ENCODE measurements at regions not wholly inside any gene's neighbourhood (a gene's known extent, or its start where the extent isn't known, plus 50 kb on each side); places are given as distances from the start of the nearest gene placed in this dataset.

DNA sequence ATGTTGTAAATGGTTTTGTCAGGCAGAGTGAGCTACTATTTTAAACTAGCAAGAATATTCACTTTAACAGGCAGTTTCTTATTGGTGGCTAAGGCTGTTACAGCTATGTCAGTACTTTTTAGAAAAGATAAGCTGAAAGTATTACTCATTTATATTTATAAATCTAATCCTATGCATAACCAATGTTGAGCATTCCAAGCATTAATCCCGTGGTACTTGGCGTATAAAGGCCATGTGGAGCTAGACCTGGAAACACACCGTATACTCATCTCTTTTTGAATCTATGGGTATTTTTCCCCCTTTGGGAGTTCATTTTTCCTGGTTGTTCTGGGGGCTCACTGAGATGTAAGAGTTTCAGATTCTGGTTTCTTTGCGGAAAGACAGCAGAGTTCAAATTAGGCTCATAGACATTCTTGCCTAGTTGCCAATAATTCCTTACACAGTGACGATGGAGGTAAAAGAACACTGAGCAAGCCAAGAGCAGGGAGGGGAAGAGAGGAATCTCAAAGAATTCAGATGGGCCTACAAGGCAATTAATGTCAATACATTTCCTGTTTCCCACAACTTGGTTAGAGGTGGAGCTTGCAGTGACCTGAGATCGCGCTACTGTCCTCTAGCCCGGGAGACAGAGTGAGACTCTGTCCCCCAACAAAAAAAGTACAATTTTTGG, 211.5 kb downstream of the SOX4 start:
- peaks cover 0 to 21% (median 3%) of the 10 kb centered on the region in 4 donors for H3K4me1 ChIP-seq
- H3K36me3 ChIP-seq = no peaks in the 10 kb centered on the region
- DNase-seq = no peak
- H3K4me3 ChIP-seq = no peak overlapping the region
- no peaks in the 10 kb centered on the region for H3K9me3 ChIP-seq
- TF ChIP-seq, protein P1, sequence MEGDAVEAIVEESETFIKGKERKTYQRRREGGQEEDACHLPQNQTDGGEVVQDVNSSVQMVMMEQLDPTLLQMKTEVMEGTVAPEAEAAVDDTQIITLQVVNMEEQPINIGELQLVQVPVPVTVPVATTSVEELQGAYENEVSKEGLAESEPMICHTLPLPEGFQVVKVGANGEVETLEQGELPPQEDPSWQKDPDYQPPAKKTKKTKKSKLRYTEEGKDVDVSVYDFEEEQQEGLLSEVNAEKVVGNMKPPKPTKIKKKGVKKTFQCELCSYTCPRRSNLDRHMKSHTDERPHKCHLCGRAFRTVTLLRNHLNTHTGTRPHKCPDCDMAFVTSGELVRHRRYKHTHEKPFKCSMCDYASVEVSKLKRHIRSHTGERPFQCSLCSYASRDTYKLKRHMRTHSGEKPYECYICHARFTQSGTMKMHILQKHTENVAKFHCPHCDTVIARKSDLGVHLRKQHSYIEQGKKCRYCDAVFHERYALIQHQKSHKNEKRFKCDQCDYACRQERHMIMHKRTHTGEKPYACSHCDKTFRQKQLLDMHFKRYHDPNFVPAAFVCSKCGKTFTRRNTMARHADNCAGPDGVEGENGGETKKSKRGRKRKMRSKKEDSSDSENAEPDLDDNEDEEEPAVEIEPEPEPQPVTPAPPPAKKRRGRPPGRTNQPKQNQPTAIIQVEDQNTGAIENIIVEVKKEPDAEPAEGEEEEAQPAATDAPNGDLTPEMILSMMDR (IDR thresholded peaks at IDR 0.05) = no peak
- no peak overlapping the region for H3K27ac ChIP-seq
- H3K27me3 ChIP-seq = no peaks in the 10 kb centered on the region
- intact Hi-C loops (cut with DNase I; ENCODE audit: low total_unique reads) = no loop called here

- Histone ChIP-seq H3K36me3 (no peaks in the 10 kb centered on the region), H3K4me3 (no peak overlapping the region), H3K27me3 (no peaks in the 10 kb centered on the region), H3K4me1 (peaks cover 0 to 21% (median 3%) of the 10 kb centered on the region in 4 donors), H3K27ac (peak overlapping the region in 1 of 2 donors; percentile 1), H3K9me3 (no peaks in the 10 kb centered on the region)
- TF ChIP-seq, protein P1 (IDR thresholded peaks at IDR 0.05) = no peak
- intact Hi-C loops (cut with DNase I; ENCODE audit: low total_unique reads) = no loop called here
- DNase-seq = no peak
Observed at GRCh38 chr6:21807299-21808044, 213.9 kb downstream of the SOX4 start.

DNA sequence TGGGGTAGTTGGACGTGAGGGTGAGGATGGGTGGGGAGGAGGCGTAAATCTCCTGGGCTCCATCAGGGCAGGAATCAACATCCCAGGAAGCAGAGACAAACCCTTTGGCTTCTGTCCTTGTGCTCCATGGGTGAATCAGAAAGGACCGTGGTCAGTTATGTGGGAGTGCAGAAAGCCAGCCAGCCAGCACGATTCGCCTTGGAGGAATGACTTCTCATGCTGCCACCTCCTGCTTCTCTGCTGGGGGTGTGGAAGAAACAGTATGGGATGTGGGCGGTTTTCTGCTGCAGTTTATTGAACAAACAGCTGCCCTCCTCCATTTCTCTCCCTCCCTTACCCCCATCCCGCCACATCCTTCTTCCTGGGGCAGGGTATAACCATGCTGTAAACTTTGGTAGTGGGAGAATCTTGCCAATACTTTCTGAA, 214.5 kb downstream of the SOX4 start:
- H3K27ac ChIP-seq = peak overlapping the region in 1 of 2 donors; percentile 1
- TF ChIP-seq, protein P1 (IDR thresholded peaks at IDR 0.05) = no peak

DNA sequence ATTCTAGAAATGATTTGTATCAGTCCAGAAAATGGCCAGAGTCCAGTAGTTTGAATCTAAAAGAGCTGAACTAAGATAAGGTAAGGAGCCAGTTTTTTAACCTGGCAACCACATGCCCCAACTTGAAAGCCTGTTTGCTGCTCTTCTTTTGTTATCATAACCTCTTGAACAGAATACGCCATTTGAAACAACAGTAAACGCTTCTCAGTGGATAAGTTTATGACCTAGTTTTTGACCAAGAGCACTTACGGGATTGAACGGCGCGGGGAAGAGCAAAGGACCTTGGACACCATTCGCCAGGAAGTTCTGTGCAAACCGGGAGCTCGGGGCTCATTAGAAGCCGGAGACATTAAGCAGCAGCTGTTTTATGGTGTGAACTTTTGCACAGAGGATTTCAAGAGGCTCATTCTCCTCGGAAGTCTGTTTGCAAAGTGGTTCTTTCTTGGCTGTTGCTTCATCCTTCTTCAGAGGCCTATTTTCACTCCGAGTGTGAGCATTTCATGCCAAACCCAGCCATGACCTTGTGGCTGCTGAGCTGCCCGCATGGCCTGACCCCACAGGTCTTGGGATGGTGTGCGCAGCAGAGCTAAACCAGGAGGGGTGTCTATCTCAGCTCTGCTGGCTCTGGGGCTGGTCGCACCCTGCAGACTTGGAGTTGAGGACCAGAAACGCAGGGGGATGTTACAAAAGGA, 215.1 kb downstream of the SOX4 start:
- Histone ChIP-seq H3K4me1 (peaks cover 0 to 21% (median 3%) of the 10 kb centered on the region in 4 donors), H3K36me3 (no peaks in the 10 kb centered on the region), H3K27ac (peak overlapping the region in 1 of 2 donors; percentile 1), H3K4me3 (no peak overlapping the region), H3K9me3 (no peaks in the 10 kb centered on the region), H3K27me3 (no peaks in the 10 kb centered on the region)
- intact Hi-C loops (cut with DNase I; ENCODE audit: low total_unique reads) = no loop called here
- TF ChIP-seq, protein P1 (IDR thresholded peaks at IDR 0.05) = no peak
- DNase-seq = no peak

More for the DNA sequence above, 214.5 kb downstream of the SOX4 start:
- intact Hi-C loops (cut with DNase I; ENCODE audit: low total_unique reads) = no loop called here
- no peaks in the 10 kb centered on the region for H3K36me3 ChIP-seq
- peaks cover 0 to 21% (median 3%) of the 10 kb centered on the region in 4 donors for H3K4me1 ChIP-seq
- H3K9me3 ChIP-seq = no peaks in the 10 kb centered on the region
- no peaks in the 10 kb centered on the region for H3K27me3 ChIP-seq
- no peak overlapping the region for H3K4me3 ChIP-seq
- DNase-seq = no peak

GRCh38 chr6:21811484-21811883, 217.9 kb downstream of the SOX4 start:
- peaks cover 0 to 21% (median 3%) of the 10 kb centered on the region in 4 donors for H3K4me1 ChIP-seq
- H3K36me3 ChIP-seq = no peaks in the 10 kb centered on the region
- DNase-seq = no peak
- TF ChIP-seq, protein P1 (IDR thresholded peaks at IDR 0.05) = no peak
- no peaks in the 10 kb centered on the region for H3K27me3 ChIP-seq
- no peak overlapping the region for H3K27ac ChIP-seq
- H3K4me3 ChIP-seq = no peak overlapping the region
- intact Hi-C loops (cut with DNase I; ENCODE audit: low total_unique reads) = no loop called here
- H3K9me3 ChIP-seq = no peaks in the 10 kb centered on the region
